IMR-90 (cell line): ENCODE measurements at regions not wholly inside any gene's neighbourhood (a gene's known extent, or its start where the extent isn't known, plus 50 kb on each side); places are given as distances from the start of the nearest gene placed in this dataset.

Source experiments
- BHLHE40 ChIP-seq: fragments of 150-350 bp; IDR thresholded peaks from 2 replicates; pipeline ENCODE4 v1.6.1; 2016; ENCODE audit warnings: mild to moderate bottlenecking, low read depth, low read length
- MAZ ChIP-seq: IDR thresholded peaks from 2 replicates; pipeline ENCODE4 v1.6.1; 2012; ENCODE audit warnings: low read depth, mild to moderate bottlenecking, low read length, improper control_type of control experiment, moderate library complexity, borderline replicate concordance
- MXI1 ChIP-seq: IDR thresholded peaks from 2 replicates; pipeline ENCODE4 v1.6.1; 2012; ENCODE audit warnings: low read depth, mild to moderate bottlenecking, low read length, moderate library complexity, borderline replicate concordance
- POLR2A ChIP-seq: IDR thresholded peaks from 2 replicates; pipeline ENCODE4 v1.6.1; 2012; ENCODE audit warnings: mild to moderate bottlenecking, low read depth, low read length
- RCOR1 ChIP-seq: IDR thresholded peaks from 2 replicates; pipeline ENCODE4 v1.6.1; 2012; ENCODE audit warnings: mild to moderate bottlenecking, low read length, improper control_type of control experiment; ENCODE audit not compliant: insufficient replicate concordance
- TF ChIP-seq, protein P1 (sequence below): conservative IDR thresholded peaks from 2 replicates; pipeline ENCODE4 v1.5.1; 2012; ENCODE audit warnings: mild to moderate bottlenecking, low read depth, low read length, improper control_type of control experiment
- TF ChIP-seq, protein P2 (sequence below): fragments of 150-350 bp; IDR thresholded peaks from 2 replicates; pipeline ENCODE4 v1.6.1; 2016; ENCODE audit warnings: low read depth, mild to moderate bottlenecking, low read length, moderate library complexity, borderline replicate concordance

DNA sequence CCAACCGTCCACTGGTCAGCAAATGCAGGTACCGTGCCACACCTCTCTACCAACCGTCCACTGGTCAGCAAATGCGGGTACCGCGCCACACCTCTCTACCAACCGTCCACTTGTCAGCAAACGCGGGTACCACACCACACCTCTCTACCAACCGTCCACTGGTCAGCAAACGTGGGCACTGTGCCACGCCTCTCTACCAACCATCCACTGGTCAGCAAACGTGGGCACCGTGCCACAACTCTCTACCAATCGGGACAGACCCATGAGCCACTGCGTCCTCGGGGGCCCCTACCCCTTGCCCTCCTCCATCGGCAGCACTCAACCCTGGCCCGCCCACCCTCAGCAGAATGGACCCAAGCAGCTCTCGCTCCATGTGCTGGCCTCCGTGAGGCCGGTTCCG is 226.4 kb upstream of the SALL3 start:
- no peak for TF ChIP-seq POLR2A
- TF ChIP-seq, protein P1, sequence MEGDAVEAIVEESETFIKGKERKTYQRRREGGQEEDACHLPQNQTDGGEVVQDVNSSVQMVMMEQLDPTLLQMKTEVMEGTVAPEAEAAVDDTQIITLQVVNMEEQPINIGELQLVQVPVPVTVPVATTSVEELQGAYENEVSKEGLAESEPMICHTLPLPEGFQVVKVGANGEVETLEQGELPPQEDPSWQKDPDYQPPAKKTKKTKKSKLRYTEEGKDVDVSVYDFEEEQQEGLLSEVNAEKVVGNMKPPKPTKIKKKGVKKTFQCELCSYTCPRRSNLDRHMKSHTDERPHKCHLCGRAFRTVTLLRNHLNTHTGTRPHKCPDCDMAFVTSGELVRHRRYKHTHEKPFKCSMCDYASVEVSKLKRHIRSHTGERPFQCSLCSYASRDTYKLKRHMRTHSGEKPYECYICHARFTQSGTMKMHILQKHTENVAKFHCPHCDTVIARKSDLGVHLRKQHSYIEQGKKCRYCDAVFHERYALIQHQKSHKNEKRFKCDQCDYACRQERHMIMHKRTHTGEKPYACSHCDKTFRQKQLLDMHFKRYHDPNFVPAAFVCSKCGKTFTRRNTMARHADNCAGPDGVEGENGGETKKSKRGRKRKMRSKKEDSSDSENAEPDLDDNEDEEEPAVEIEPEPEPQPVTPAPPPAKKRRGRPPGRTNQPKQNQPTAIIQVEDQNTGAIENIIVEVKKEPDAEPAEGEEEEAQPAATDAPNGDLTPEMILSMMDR, result no peak
- TF ChIP-seq MXI1, result no peak
- TF ChIP-seq, protein P2, sequence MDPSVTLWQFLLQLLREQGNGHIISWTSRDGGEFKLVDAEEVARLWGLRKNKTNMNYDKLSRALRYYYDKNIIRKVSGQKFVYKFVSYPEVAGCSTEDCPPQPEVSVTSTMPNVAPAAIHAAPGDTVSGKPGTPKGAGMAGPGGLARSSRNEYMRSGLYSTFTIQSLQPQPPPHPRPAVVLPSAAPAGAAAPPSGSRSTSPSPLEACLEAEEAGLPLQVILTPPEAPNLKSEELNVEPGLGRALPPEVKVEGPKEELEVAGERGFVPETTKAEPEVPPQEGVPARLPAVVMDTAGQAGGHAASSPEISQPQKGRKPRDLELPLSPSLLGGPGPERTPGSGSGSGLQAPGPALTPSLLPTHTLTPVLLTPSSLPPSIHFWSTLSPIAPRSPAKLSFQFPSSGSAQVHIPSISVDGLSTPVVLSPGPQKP, result no peak
- no peak for TF ChIP-seq BHLHE40
- TF ChIP-seq RCOR1, result no peak
- no peak for TF ChIP-seq MAZ
